ENCODE measurements at regions not wholly inside any gene's neighbourhood (a gene's known extent, or its start where the extent isn't known, plus 50 kb on each side); places are given as distances from the start of the nearest gene placed in this dataset.

GRCh38 chr15:47587940-47588802, 129.1 kb upstream of the SEMA6D start:
- H3K4ac ChIP-seq (ENCODE audit: low read depth, low read length): no peak overlapping the region
- H2BK20ac ChIP-seq (ENCODE audit: low read depth, low read length, poor library complexity, severe bottlenecking): no peak overlapping the region
- H3K36me3 Mint-ChIP-seq (ENCODE audit: insufficient read depth in 1 of 3, low read depth in 3 of 3): no peaks in the 10 kb centered on the region
- H3K56ac ChIP-seq (ENCODE audit: insufficient read length, low read depth, low read length): no peak overlapping the region
- no peak overlapping the region for H2BK5ac ChIP-seq (ENCODE audit: insufficient read length, low read length)
- H2AK5ac ChIP-seq (ENCODE audit: insufficient read length, low read length): no peak overlapping the region
- peaks cover 14 to 16% of the 10 kb centered on the region in 2 experiments for H3K4me1 Mint-ChIP-seq
- no peak overlapping the region for H2AFZ ChIP-seq (ENCODE audit: low read length)
- H3K27ac ChIP-seq (ENCODE audit: insufficient read length, low read depth, low read length): no peak overlapping the region
- H3K23me2 ChIP-seq (ENCODE audit: insufficient read length, low read depth, low read length, poor library complexity, severe bottlenecking): no peaks in the 10 kb centered on the region
- no peak overlapping the region for H3T11ph ChIP-seq (ENCODE audit: low read length)
- no peak overlapping the region for H4K8ac ChIP-seq (replicated peaks; ENCODE audit: insufficient read length, low read depth, low read length)
- H2BK120ac ChIP-seq (ENCODE audit: low read depth, low read length, poor library complexity, severe bottlenecking): no peak overlapping the region
- H3K9ac ChIP-seq (ENCODE audit: extremely low read depth, insufficient read length, low read length): no peak overlapping the region
- no peak overlapping the region for H3K18ac ChIP-seq (ENCODE audit: insufficient read length, low read depth, low read length)
- H2BK12ac ChIP-seq (ENCODE audit: insufficient read length, low read depth, low read length): no peak overlapping the region
- H3K23ac ChIP-seq (ENCODE audit: insufficient read length, low read depth, low read length): no peak overlapping the region
- no peak overlapping the region for H4K5ac ChIP-seq (ENCODE audit: insufficient read length, low read depth, low read length)
- TF ChIP-seq, protein P1, sequence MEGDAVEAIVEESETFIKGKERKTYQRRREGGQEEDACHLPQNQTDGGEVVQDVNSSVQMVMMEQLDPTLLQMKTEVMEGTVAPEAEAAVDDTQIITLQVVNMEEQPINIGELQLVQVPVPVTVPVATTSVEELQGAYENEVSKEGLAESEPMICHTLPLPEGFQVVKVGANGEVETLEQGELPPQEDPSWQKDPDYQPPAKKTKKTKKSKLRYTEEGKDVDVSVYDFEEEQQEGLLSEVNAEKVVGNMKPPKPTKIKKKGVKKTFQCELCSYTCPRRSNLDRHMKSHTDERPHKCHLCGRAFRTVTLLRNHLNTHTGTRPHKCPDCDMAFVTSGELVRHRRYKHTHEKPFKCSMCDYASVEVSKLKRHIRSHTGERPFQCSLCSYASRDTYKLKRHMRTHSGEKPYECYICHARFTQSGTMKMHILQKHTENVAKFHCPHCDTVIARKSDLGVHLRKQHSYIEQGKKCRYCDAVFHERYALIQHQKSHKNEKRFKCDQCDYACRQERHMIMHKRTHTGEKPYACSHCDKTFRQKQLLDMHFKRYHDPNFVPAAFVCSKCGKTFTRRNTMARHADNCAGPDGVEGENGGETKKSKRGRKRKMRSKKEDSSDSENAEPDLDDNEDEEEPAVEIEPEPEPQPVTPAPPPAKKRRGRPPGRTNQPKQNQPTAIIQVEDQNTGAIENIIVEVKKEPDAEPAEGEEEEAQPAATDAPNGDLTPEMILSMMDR (conservative IDR thresholded peaks at IDR 0.05): no peak
- no peaks in the 10 kb centered on the region for H3K9me3 ChIP-seq (ENCODE audit: control insufficient read depth, low read depth, low read length)
- H3K27me3 Mint-ChIP-seq (ENCODE audit: low read depth): no peaks in the 10 kb centered on the region; the same call in none of the 2 replicates
- DNase-seq: no peak
- no peaks in the 10 kb centered on the region for H3K79me1 ChIP-seq (ENCODE audit: insufficient read depth, low read depth, low read length, poor library complexity, severe bottlenecking)
- peak overlapping the region in 2 of 3 experiments; percentile 18 to 31; a peak in 3 of 7 replicates for H3K27ac Mint-ChIP-seq
- no CpG with 5 or more reads among the region's 6 CpGs for WGBS (ENCODE audit: extremely low coverage, insufficient read length, low lambda C conversion rate)
- H4K20me1 ChIP-seq (ENCODE audit: control insufficient read depth, insufficient read depth, insufficient read length): no peaks in the 10 kb centered on the region
- H3K4me1 ChIP-seq (ENCODE audit: insufficient read depth, low read length): no peaks in the 10 kb centered on the region
- H4K91ac ChIP-seq (ENCODE audit: insufficient read length, low read depth, low read length): no peak overlapping the region
- no peak overlapping the region for H3K4me2 ChIP-seq (ENCODE audit: insufficient read depth, insufficient read length, low read length)
- H3K9me3 Mint-ChIP-seq: no peaks in the 10 kb centered on the region
- no peaks in the 10 kb centered on the region for H3K79me2 ChIP-seq (ENCODE audit: insufficient read depth, low read length)
- H3K4me3 Mint-ChIP-seq: no peak overlapping the region
- H2BK15ac ChIP-seq (ENCODE audit: low read depth, low read length): no peak overlapping the region
- H3K27me3 ChIP-seq (ENCODE audit: insufficient read depth, low read length): no peaks in the 10 kb centered on the region
- H3K14ac ChIP-seq (ENCODE audit: insufficient read depth, low read length): no peak overlapping the region

Measured in H9 (cell line).